ENCODE measurements at regions not wholly inside any gene's neighbourhood (a gene's known extent, or its start where the extent isn't known, plus 50 kb on each side); places are given as distances from the start of the nearest gene placed in this dataset.

DNA sequence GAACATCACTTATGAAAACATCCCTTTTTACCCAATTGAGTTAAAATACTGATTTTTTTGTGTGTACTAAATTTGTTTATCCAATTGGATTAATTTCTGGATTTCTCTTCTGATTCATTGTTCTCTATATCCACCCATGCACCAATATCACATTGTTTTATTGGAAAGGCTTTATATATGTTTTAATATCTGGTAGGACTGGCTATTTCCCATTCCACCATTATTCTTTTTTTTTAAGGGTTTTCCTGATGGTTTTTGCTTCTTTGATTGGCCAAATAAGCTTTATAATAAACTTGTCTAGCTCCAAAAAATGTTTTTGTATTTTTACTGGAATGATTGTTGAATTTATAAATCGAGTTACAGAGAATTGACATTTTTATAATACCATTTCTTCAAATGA is 59.4 kb upstream of the DOK5 start:
- Mint-ChIP-seq H3K4me1 (ENCODE audit: low read depth) (no peaks in the 10 kb centered on the region), H3K27ac (no peak overlapping the region), H3K4me3 (no peak overlapping the region), H3K36me3 (no peaks in the 10 kb centered on the region), H3K9me3 (ENCODE audit: low read depth) (no peaks in the 10 kb centered on the region), H3K27me3 (peaks cover 13% of the 10 kb centered on the region)

DNA sequence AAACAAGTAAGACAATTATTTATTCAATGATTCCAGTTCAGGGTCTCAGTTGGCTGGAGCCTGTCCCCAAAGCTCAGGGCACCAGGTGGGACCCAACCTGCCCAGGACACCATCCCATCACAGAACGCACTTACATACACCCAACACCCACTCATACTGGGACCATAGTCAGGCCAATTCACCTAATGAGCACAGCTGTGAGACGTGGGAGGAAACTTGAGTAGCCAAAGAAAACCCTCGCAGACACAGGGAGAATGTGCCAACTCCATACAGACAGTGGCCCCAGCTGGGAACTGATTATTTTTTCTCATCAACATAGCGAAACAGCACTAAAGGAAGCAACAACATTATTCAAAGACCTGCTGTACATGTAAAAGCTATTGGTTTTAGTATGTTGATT is 58.6 kb upstream of the DOK5 start:
- no peak overlapping the region for H3K27ac Mint-ChIP-seq
- no peaks in the 10 kb centered on the region for H3K36me3 Mint-ChIP-seq
- H3K27me3 Mint-ChIP-seq = peaks cover 13% of the 10 kb centered on the region
- no peaks in the 10 kb centered on the region for H3K4me1 Mint-ChIP-seq (ENCODE audit: low read depth)
- no peak overlapping the region for H3K4me3 Mint-ChIP-seq
- H3K9me3 Mint-ChIP-seq (ENCODE audit: low read depth) = no peaks in the 10 kb centered on the region

DNA sequence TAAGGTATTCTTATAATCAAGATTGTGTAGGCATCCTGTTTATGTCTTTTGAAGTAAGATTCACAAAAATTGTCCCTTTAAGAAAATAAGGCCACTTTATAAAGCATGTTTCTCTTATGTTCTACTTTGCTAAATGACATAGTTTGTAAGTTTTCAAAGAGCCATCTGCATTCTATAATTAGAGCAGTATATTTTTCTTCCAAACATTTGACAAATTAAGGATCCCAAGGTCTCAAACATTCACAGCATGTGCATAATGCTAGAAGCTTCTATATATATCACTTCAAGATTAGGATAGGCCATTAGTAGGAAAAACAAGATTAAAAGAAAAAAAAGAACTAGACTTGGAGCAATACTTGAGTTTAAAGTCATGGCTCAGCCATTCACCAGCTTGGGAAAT is 55.9 kb upstream of the DOK5 start:
- no peak overlapping the region for H3K27ac Mint-ChIP-seq
- no peak overlapping the region for H3K4me3 Mint-ChIP-seq
- no peaks in the 10 kb centered on the region for H3K4me1 Mint-ChIP-seq (ENCODE audit: low read depth)
- H3K27me3 Mint-ChIP-seq = peaks cover 7% of the 10 kb centered on the region
- H3K36me3 Mint-ChIP-seq = no peaks in the 10 kb centered on the region
- H3K9me3 Mint-ChIP-seq (ENCODE audit: low read depth) = peaks cover 8% of the 10 kb centered on the region

Measured in activated naive CD8-positive, alpha-beta T cell (primary cell).